RPMI8226 (cell line): ENCODE measurements at regions not wholly inside any gene's neighbourhood (a gene's known extent, or its start where the extent isn't known, plus 50 kb on each side); places are given as distances from the start of the nearest gene placed in this dataset.
"Not testable (repeated sequence)": the region's sequence is repeated elsewhere in the genome, so short reads cannot be mapped to it uniquely, and the experiment has no call there.

ENCODE experiments used
- DNase-seq: peaks from one replicate; pipeline ENCODE4 v3.0.0-alpha.2; 2015

DNA sequence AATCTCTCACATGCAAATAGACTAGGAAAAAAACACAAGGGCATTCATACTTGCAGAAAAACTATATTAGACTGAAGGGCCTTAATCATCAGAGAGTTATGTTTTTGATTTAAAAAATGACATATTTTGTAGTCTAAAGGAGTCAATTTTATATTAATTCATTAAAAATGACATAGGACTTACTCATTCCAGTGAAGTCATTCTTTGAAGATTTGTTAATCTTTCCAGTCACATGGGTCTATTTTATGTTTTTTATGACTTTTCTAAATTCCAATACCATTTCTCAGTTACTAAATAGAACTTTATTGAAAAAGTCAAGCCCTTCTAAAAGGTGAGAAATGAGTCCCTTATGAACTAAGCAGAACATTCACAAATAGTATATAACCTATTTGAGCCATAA, 743.8 kb upstream of the INTU start:
- DNase-seq, result no peak

DNA sequence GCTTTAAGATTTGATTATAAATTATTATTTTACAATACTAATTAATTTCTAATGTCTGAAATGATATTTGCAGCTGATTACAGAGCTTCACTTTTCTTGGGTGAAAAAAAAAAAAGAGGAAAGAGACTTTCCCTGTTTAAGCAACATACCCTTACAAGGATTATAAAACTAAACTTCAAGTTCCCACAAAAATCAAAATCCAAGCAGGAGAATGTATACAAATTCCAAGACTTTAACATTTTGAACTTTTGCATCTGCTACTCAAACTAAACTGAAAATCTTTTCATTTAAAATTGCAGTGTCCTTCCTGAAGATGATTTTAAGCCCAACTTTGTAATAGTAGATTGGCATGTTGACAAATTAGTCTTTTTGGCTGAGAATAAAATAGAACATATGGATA, 742.4 kb upstream of the INTU start:
- no peak for DNase-seq

DNA sequence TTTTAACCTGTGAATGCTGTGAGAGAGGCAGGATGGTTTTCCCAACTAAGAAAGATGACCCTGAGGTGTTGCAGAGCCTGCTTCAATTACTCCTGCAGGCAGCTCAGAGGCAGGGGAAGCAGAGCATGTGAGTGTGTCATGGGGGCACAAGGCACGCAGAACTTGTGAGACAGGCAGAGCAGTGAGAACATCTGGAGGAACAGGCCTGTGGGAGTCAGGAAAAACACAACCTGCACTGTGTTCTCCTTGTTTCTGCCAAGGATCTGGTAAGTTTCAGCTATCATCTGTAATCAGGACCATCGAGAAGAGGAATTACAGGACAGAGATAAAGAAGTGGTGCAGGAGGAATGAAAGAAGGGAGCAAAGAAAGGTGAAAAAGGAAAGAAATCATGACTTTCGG, 741.8 kb upstream of the INTU start:
- no peak for DNase-seq

DNA sequence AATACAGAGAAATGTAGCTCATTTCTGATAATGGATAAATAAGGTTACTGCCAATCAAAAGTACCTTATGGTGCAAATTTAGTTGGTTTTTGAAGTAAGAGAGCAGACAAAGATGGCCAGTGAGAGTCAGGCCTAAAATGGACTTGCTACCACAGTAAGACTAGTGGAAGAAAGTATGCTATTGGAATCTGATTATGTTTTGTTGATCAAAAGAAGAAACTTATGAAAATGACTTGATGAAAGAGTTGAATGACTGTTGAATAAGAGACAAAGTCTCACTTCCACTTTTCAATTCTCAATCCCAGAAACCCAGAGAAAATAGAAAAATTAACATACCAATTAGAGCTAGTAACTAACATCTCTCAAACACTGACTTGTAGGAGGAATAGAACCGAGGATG, 737.8 kb upstream of the INTU start:
- DNase-seq, result no peak

DNA sequence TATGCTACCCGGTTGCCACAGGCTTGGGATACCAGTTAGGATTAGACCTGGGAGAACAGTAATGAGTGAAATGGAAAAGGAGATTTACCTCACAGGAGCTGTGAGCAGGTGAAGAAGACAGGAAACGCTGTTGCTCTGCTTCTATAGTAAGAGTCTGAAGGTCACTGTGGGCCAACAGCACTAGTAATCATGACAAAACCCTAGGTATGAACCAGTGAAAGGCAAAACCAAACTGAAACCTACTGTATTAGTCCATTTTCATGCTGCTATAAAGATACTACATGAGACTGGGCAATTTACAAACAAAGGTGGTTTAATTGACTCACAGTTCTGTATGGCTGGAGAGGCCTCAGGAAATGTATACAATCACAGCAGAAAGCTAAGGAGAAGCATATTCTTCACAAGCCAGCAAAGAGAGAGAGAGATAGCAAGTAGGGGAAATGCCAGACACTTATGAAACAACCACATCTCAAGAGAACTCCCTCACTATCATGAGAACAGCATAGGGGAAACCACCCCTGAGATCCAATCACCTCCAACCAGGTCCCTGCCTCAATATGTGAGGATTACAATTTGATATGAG, 736.7 kb upstream of the INTU start:
- no peak for DNase-seq

DNA sequence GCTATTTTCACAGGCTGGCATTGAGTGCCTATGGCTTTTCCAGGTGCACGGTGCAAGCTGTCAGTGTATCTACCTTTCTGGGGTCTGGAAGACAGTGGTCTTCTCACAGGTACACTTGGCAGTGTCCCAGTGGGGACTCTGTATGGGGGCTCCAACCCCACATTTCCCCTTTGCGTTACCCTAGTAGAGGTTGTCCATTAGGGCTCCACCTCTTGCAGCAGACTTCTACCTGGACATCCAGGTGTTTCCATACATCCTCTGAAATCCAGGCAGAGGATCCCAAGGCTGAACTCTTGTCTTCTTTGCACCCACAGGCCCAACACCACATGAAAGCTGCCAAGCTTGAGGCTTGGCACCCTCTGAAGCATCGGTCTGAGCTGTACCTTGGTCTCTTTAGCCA, 735.7 kb upstream of the INTU start:
- no peak for DNase-seq

DNA sequence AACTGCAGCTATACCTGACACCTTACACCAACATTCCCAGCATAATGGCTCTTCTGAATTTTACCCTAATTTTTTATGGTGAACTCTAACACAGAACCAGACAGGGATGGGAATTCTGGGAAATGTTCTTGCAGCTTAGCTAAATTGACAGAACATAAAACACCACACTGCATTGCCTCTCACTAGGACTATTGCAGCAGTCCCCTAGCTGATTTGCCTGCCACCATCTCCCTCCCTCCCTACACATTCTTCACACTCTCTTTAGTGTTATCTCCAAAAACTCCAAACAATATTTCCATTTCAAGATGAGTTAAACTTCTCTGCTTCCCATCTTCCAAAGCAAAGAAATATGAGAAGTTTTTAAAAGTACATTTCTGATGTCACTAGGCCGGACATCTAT, 733.9 kb upstream of the INTU start:
- no peak for DNase-seq

DNA sequence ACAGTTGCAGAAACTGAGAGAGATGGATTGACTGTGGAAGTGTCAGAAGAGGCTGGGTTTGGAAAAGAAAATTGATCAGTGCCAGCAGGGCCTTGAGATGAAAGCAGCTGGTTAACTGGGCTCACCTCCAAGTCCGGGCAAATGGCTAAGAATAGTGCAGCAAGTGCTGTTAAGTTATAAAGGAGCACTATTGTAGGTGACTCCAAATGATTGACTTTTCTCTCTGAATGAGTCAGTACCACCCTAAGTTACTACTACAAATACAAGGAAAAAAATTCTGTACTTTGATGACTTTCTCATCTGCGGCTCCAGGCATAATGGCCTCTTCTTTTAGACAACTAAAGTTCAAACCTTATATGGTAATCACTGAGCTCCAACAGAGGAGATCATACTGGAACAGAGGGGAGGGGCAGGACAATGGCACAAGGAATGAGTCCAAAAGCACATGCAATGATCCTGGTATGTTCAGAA, 733.4 kb upstream of the INTU start:
- DNase-seq, result no peak

DNA sequence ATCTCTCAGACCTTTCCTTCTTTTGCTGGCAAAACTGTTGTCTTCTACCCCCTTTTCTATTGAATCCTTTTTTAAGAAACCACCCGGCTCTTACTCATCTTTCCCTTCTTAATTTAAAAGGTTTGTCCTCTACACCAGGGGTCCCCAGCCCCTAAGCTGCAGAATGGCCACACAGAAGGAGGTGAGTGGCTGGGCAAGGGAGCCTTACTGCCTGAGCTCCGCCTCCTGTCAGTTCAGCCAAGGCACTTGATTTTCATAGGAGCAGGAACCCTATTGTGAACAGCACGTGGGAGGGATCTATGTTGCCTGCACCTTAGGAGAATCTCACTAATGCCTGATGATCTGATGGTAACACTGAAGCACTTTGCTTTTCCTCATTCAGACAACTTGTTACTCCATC, 726.3 kb upstream of the INTU start:
- no peak for DNase-seq

DNA sequence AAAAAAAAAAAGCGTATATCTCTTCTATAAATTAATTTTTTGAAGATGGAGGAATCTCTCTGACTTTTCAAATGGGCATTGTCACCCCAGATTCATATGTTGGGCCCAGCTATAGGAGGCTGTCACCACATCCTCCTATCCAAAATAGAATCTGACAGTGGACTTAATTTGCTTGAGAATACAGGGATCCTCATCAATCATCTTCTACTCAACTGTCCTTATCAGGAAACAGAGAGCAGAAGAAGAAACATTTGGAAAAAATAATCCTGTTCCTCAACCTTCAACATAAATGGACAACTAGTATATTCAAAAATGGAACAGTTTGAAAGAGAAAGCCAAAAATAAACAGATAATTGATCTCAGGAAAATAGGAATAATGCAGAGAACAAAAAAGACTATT, 725.4 kb upstream of the INTU start:
- DNase-seq, result no peak

DNA sequence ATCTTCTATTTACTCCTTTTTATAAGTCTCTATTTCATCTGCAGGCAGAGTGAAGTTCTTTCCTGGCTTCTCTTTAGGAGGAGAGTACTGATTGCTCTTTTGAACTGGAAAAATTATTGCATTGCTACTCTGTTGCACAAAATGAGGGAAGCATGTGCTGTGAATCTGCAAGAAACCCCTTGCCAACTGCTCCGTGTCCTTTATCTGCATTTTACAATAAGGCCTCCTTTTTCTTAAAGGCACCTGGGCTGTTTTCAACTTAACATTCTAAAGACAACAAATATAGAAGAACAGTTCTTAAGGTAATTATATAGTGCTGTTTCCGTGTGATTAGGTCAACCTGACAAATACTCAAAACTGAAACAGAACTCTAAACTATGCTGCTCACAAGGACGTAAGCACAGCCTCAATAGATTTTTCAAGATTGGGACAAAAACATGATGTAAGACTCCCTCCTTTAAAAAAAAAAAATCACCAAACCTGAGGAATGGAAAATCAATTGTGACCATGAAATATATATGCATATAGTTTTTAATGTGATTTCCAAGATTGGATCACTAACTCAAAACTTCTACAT, 716.6 kb upstream of the INTU start:
- DNase-seq, result no peak

DNA sequence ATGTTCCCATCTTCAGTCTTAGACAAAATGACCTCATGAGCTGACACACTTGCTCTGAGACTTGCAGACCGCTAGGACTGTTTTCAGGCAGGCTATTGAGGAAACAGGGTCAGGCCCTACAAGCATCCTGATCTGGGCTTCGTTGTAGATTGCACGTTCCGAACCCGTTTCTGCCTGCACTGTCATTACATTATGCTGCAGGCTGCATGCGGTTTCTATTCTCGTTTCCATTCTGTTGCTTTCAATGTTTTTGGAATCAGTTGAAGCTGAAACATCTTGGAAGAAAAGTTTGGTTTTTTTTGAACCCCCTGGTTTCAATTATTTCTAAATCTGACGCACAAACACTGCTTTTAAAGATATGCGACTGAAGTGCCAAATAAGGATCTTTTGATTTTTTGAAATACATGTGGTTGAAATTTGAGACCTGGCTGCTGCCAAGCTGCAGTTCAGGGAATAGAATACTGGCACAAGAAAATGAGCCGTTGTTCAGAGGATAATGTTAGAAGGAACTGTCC, 716.1 kb upstream of the INTU start:
- no peak for DNase-seq

DNA sequence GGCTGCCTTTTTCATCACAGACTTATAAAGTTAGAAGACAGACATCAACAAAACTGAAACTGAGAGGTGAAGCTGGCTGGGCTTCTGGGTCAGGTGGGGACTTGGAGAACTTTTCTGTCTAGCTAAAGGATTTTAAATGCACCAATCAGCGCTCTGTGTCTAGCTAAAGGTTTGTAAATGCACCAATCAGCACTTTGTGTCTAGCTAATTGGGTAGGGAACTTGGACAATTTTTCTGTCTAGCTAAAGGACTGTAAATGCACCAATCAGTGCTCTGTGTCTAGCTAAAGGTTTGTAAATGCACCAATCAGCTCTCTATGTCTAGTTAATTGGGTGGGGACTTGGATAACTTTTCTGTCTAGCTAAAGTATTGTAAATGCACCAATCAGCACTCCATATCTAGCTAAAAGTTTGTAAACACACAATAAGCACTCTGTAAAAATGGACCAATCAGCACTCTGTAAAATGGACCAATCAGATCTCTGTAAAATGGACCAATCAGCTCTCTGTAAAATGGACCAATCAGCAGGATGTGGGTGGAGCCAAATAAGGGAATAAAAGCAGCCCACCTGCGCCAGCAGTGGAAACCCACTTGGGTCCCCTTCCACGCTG, 710.3 kb upstream of the INTU start:
- not testable (repeated sequence) for DNase-seq

DNA sequence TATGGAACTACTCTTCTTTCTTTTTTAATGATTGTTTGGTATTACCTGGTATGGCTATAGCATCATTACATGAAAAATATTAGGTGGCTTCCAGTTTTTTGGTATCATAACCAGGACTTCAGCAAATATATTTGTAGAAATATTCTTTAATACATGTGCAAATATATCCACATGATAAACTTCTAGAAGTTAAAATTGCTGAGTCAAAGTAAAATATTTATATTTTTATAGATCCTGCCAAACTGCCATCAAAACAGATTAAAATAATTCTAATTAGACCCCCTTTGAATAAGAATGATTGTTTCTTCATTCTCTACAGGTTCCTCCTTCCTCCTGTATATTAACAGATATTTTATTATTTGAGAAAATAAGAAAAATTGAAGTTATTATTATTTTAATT, 708.5 kb upstream of the INTU start:
- DNase-seq, result no peak

DNA sequence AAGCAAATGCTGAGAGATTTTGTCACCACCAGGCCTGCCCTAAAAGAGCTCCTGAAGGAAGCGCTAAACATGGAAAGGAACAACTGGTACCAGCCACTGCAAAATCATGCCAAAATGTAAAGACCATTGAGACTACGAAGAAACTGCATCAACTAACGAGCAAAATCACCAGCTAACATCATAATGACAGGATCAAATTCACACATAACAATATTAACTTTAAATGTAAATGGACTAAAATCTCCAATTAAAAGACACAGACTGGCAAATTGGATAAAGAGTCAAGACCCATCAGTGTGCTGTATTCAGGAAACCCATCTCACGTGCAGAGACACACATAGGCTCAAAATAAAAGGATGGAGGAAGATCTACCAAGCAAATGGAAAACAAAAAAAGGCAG, 702.7 kb upstream of the INTU start:
- not testable (repeated sequence) for DNase-seq

DNA sequence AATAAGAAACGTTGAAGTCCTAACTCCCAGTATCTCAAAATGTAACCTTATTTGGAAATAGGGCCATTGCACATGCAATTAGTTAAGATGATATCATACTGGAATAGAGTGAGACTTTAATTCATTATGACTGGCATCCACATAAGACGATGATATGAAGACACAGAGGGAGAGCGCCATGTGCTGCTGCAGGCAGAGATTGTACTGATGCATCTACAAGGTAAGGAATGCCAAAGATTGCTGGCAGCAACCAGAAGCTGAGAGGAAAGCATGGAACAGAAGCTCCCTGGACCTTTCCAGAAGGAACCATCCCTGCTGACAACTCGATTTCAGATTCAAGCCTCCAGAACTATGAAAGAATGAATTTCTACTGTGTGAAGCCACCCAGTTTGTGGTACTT, 697.0 kb upstream of the INTU start:
- no peak for DNase-seq

DNA sequence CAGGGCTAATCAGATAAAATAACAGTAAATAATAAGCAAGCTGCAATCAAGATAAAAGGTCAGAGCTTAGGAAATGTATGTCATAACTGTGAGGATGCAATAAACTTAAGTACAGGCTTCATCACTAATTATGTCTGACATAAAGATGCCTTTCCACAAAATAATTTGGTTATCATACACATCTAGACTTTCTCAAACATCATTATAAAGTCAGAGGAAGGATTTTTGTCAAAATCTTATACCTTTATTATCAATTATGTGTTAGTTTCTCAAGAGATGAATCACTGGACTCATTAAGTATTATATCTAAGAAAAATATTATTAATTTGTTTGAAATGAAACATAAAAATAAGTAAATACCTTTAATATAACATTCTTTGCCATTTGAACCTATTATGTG, 695.4 kb upstream of the INTU start:
- no peak for DNase-seq

DNA sequence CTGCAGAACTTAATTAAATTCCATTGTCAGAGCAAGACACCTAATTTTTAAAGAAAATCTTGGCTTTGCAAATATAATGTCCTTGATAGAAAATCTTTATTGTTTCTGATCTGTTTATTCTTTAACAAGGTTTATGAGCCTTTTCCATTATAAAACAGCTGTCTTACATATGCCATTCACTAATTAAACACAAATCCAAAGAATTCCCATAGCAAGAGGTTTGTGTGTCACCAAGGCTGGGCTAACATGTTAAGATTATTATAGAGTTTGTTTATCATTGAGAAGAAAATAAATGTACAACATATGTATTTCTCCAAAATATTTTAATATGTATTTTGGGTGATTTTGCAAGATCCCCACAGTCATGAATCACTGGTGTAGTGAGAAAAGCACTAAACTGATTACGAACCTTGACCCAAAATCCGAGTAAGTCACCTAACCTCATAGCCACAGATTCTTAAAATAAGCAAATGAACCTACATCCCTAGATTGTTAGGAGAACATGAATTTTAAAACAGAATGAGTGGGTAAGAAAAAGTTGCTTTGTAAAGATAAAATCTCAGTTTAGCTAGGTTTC, 694.8 kb upstream of the INTU start:
- DNase-seq, result no peak

DNA sequence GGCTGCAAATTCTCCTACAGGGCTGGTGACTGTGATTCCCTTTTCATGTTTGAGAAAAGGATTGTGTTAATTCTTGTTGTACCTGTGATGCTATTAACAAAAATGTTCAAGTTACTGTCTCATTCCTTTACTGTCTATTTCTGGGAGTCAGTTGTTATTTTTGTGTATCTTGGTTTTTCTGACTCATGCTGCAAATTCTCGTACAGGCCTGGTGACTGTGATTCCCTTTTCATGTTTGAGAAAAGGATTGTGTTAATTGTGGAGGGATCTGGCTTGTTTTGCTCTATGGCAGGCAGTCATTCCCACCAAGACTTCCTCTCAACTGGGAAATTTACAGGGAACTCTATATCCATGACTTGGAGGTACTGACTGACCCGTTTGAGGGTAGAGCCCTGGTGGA, 693.4 kb upstream of the INTU start:
- DNase-seq, result no peak

DNA sequence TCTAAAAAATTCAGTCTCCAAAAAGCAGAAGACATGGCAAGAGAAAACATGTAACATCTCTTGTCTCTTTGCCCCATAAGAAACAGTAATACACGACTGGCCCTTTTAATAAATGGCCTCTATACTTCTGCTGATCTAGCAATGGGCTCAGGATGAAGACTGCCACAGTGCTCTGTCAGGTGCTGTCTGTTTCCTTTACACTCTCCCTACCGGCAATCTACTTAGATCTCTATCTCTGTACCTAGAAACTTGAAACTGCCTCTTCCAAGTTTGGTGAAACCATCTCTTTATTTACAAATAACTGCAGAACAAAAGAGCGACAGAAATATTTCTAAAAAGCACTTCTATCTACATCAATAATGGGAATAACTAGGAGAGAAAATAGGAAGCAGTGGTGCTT, 685.2 kb upstream of the INTU start:
- no peak for DNase-seq

DNA sequence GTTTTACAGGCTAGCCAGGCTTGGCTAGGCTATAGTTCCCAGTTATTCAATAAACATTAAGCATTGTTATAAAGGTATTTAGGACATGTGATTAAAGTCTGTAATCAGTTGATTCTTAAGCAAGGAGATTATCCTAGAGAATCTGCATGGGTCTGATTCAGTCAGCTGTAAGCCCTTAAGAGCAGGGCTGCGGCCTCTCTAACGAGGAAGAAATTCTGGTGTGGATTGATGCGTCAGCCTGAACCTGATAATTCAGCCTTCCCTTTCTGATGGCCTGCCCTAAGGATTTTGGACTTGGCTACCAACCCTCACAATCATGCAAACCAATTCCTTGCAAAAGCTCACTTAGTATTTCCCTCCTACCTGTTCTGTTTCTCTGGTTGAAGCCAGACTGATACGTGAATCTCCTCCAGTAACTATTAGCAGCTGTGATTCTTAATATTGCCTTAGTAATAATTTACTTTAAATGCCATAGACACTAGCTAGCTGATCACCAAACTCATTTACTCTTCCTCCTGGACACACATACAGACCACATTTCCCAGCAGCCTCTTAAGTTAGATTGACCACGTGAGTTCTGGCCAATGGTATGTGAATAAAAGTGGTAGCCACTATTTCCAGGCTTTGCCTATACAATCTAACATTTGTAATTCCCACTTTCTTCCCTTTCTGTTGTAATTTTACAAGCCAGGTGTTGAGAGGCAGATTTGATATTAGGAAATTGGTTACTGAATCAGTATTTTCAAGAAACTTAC, 678.0 kb upstream of the INTU start:
- no peak for DNase-seq

DNA sequence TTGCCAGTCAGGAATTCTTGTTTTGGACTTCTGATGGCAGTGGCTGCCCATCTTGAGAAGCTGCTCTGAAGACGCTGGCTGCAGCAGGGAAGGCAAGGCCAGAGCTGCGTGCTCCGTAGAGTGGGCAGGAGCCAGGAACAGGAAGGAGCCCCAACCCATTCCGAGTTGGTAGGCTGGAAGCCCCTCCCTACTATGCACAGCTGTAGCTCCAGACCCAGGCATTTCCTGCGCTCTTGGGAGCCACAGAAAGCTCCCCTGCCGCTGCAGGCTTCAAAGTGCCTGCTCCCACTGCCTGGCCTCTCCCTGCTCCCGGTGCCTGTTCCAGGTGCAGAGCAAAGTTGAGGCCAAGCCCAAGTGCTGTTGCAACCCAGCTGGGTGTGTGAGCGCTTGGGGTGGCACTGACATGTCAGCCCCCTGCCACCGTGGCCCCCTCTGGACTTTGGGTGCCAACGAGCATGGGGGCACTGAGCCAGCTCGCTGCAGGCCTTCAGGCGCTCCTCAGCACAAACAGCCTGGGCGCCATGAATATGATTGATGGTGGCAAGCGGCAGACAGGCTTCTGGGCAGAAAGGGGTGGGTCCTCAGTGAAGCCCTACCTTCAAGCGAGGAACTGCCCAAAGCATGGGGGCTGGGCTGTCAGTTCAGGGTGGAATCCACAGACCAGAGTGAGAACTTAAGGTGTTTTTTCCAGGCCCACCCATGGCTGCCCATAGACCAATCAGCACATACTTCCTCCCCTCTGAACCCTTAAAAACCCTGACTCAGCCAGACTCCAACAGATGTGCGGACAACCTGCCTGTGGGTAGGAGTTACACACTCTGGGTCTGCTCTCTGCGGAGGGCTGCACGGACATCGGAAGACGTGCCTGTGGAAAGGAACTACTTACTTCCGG, 677.2 kb upstream of the INTU start:
- DNase-seq, result no peak
